ENCODE measurements at regions not wholly inside any gene's neighbourhood (a gene's known extent, or its start where the extent isn't known, plus 50 kb on each side); places are given as distances from the start of the nearest gene placed in this dataset.

GRCh38 chr20:12827816-12828385, 180.9 kb upstream of the SPTLC3 start:
- TF ChIP-seq CTCF (IDR thresholded peaks at IDR 0.05) (no peak), POLR2AphosphoS5 (IDR thresholded peaks at IDR 0.05) (no peak), POLR2A (IDR thresholded peaks at IDR 0.05) (no peak)
